GM10248 (cell line): ENCODE measurements at regions not wholly inside any gene's neighbourhood (a gene's known extent, or its start where the extent isn't known, plus 50 kb on each side); places are given as distances from the start of the nearest gene placed in this dataset.

ENCODE experiments used
- CTCF ChIA-PET: fragments of 300-600 bp; sonication (Branson Sonifier 250); formaldehyde crosslinking; extraction: SDS; loops from one replicate; lab custom pipeline; 2021; ENCODE audit warnings: antibody characterized with exemption; lab: Yijun Ruan, JAX
- POLR2A ChIA-PET: fragments of 350-650 bp; sonication (Branson Sonifier 250); formaldehyde crosslinking; extraction: SDS; loops from one replicate; lab custom pipeline; 2020; ENCODE audit warnings: antibody characterized with exemption; lab: Yijun Ruan, JAX
- DNase-seq: peaks from one replicate; pipeline ENCODE4 v3.0.0; 2012; ENCODE audit errors: extremely low spot score
- CTCF ChIP-seq: IDR thresholded peaks from 2 replicates; pipeline ENCODE4 v1.5.1; 2012; ENCODE audit warnings: mild to moderate bottlenecking, low read depth; ENCODE audit errors: extremely low read depth, missing control alignments, control extremely low read depth

GRCh38 chr12:58090685-58091084, 149.3 kb downstream of the ATP23 start:
- TF ChIP-seq CTCF: no peak
- ChIA-PET CTCF (interaction anchor here (1.3 kb wide), 1 partner anchor 10 kb away, joined by 3 read pairs; no protein-coding TSS in a partner anchor), POLR2A (no interaction called here)
- no peak for DNase-seq

GRCh38 chr12:58095002-58095401, 153.6 kb downstream of the ATP23 start:
- DNase-seq: peak; percentile 35
- no peak for TF ChIP-seq CTCF
- CTCF ChIA-PET: no interaction called here
- POLR2A ChIA-PET: no interaction called here

GRCh38 chr12:58097741-58098140, 156.4 kb downstream of the ATP23 start:
- no peak for DNase-seq
- ChIA-PET POLR2A (no interaction called here), CTCF (no interaction called here)
- no peak for TF ChIP-seq CTCF

- POLR2A ChIA-PET: no interaction called here
- no peak for DNase-seq
- TF ChIP-seq CTCF: no peak
- CTCF ChIA-PET: interaction anchor here (0.8 kb wide), 1 partner anchor 11 kb away, joined by 5 read pairs; no protein-coding TSS in a partner anchor
Measured at GRCh38 chr12:58099476-58099875, 158.1 kb downstream of the ATP23 start.

- CTCF ChIA-PET: no interaction called here
- POLR2A ChIA-PET: no interaction called here
- no peak for DNase-seq
- TF ChIP-seq CTCF: no peak
Measured at GRCh38 chr12:58104351-58104755, 163.0 kb downstream of the ATP23 start.

- POLR2A ChIA-PET: no interaction called here
- DNase-seq: no peak
- TF ChIP-seq CTCF: no peak
- CTCF ChIA-PET: interaction anchor here (1.5 to 1.6 kb wide), 2 partner anchors 10 to 17 kb away, joined by 3 to 4 read pairs; no protein-coding TSS in a partner anchor
Measured at GRCh38 chr12:58105225-58106119, 164.1 kb downstream of the ATP23 start.
